T-cell (primary cell): ENCODE measurements at regions not wholly inside any gene's neighbourhood (a gene's known extent, or its start where the extent isn't known, plus 50 kb on each side); places are given as distances from the start of the nearest gene placed in this dataset.

Experiments
- ATAC-seq, 4 experiments: fragments of 200-7000 bp in 3 of 4; fragments of 150-1000 bp in 1 of 4; cut with Tn5 transposase; replicated peaks in 1 of 4; 1 replicate in 3 of 4; 2 replicates in 1 of 4; pipeline ENCODE4 v1.10.0; 2021; ENCODE audit warnings: moderate library complexity in 3 of 4, mild to moderate bottlenecking in 2 of 4, moderate number of reproducible peaks in 1 of 4
- CTCF ChIA-PET, 2 donors: fragments of 300-600 bp; sonication (Branson Sonifier 250); formaldehyde crosslinking; loops; one replicate each; lab custom pipeline; 2022; ENCODE audit warnings: antibody characterized with exemption in 2 of 2; lab: Charles Lee
- POLR2A ChIA-PET, 2 donors: fragments of 300-600 bp; sonication (Branson Sonifier 250); formaldehyde crosslinking; loops; one replicate each; lab custom pipeline; 2022; ENCODE audit warnings: antibody characterized with exemption in 2 of 2; lab: Charles Lee
- DNase-seq, 35 experiments: peaks; one replicate each; pipeline versions ENCODE4 v3.0.0 to v3.0.0-alpha.2; 2013 to 2023
- H3K27ac ChIP-seq: one replicate; pipeline ENCODE4 v1.5.1; 2013; ENCODE audit warnings: low read length
- H3K27me3 ChIP-seq, 2 experiments: replicated peaks in 1 of 2; 1 replicate in 1 of 2; 2 replicates in 1 of 2; pipeline versions ENCODE4 v1.6.1 to v1.7.0; 2013; ENCODE audit warnings: low read length in 1 of 2, mixed read lengths in 1 of 2; ENCODE audit not compliant: control insufficient read depth in 2 of 2, insufficient read depth in 2 of 2; ENCODE audit errors: extremely low read depth in 1 of 2
- H3K36me3 ChIP-seq, 2 donors: 1 replicate in 1 of 2; 2 replicates in 1 of 2; pipeline versions ENCODE4 v1.6.1 to v1.7.0; 2013; ENCODE audit warnings: low read length in 1 of 2; ENCODE audit not compliant: control insufficient read depth in 2 of 2, insufficient read depth in 1 of 2; ENCODE audit errors: extremely low read depth in 1 of 2
- H3K4me1 ChIP-seq, 2 experiments: 1 replicate in 1 of 2; 2 replicates in 1 of 2; pipeline versions ENCODE4 v1.6.1 to v1.7.0; 2013; ENCODE audit warnings: low read length in 2 of 2, mixed read lengths in 1 of 2; ENCODE audit not compliant: insufficient read depth in 2 of 2, control insufficient read depth in 1 of 2; ENCODE audit errors: extremely low read depth in 1 of 2
- H3K4me3 ChIP-seq, 2 donors: 1 replicate in 1 of 2; 2 replicates in 1 of 2; pipeline versions ENCODE4 v1.5.1 to v1.7.0; 2013; ENCODE audit warnings: mild to moderate bottlenecking in 2 of 2, low read length in 1 of 2, moderate library complexity in 1 of 2; ENCODE audit not compliant: control insufficient read depth in 1 of 2; ENCODE audit errors: extremely low read depth in 1 of 2
- H3K9me3 ChIP-seq: 2 replicates; pipeline ENCODE4 v1.7.0; 2013
- H3K27ac Mint-ChIP-seq, 2 donors: one replicate each; pipeline ENCODE4 v1.8.0; 2020 to 2021; ENCODE audit warnings: mild to moderate bottlenecking in 2 of 2, mixed read lengths in 2 of 2
- H3K27me3 Mint-ChIP-seq, 2 donors: one replicate each; pipeline ENCODE4 v1.8.0; 2021 to 2022; ENCODE audit warnings: mixed read lengths in 2 of 2
- H3K36me3 Mint-ChIP-seq: one replicate; pipeline ENCODE4 v1.8.0; 2021; ENCODE audit warnings: mixed read lengths
- H3K4me1 Mint-ChIP-seq, 3 donors: one replicate each; pipeline ENCODE4 v1.8.0; 2020 to 2022; ENCODE audit warnings: mixed read lengths in 3 of 3, mild to moderate bottlenecking in 1 of 3
- H3K4me3 Mint-ChIP-seq, 3 donors: one replicate each; pipeline ENCODE4 v1.8.0; 2020 to 2022; ENCODE audit warnings: mild to moderate bottlenecking in 3 of 3, mixed read lengths in 3 of 3, moderate library complexity in 3 of 3
- H3K9me3 Mint-ChIP-seq, 3 donors: one replicate each; pipeline ENCODE4 v1.8.0; 2020 to 2022; ENCODE audit warnings: mixed read lengths in 3 of 3
- WGBS: methylation state at CpG from one replicate; pipeline ENCODE4 v1.1.5; 2013; ENCODE audit warnings: missing lambda C conversion rate; ENCODE audit not compliant: insufficient coverage; 5-methylcytosine and 5-hydroxymethylcytosine counted together

- no peaks in the 10 kb centered on the region for H3K36me3 ChIP-seq
- no CpG with 5 or more reads among the region's 1 CpG for WGBS
- peaks cover 27 to 46% (median 37%) of the 10 kb centered on the region in 3 donors for H3K4me1 Mint-ChIP-seq
- H3K27ac ChIP-seq = no peak overlapping the region
- H3K27me3 ChIP-seq = no peaks in the 10 kb centered on the region
- H3K9me3 ChIP-seq = no peaks in the 10 kb centered on the region
- CTCF ChIA-PET = no interaction called here
- POLR2A ChIA-PET = no interaction called here
- no peak overlapping the region for H3K4me3 ChIP-seq
- DNase-seq = no peak
- H3K36me3 Mint-ChIP-seq = no peaks in the 10 kb centered on the region
- no peaks in the 10 kb centered on the region for H3K27me3 Mint-ChIP-seq
- peak overlapping the region in 1 of 2 donors; percentile 91 for H3K27ac Mint-ChIP-seq
- H3K9me3 Mint-ChIP-seq = peaks cover 0 to 6% (median 0%) of the 10 kb centered on the region in 3 donors
- no peak for ATAC-seq
- peaks cover 4 to 31% of the 10 kb centered on the region in 2 experiments for H3K4me1 ChIP-seq
- H3K4me3 Mint-ChIP-seq = peak overlapping the region in 1 of 3 donors; percentile 68
These were observed 184.2 kb downstream of the DMAC1 start for GRCh38 chr9:7615344-7615743.

- ChIA-PET POLR2A (no interaction called here), CTCF (interaction anchor here in 1 of 2 donors (0.6 to 0.9 kb wide), 2 partner anchors 41 to 1161 kb away, joined by 3 to 5 read pairs; no protein-coding TSS in a partner anchor)
- H3K9me3 Mint-ChIP-seq = peaks cover 0 to 6% (median 0%) of the 10 kb centered on the region in 3 donors
- peaks cover 27 to 46% (median 37%) of the 10 kb centered on the region in 3 donors for H3K4me1 Mint-ChIP-seq
- Histone ChIP-seq H3K36me3 (no peaks in the 10 kb centered on the region), H3K27me3 (no peaks in the 10 kb centered on the region), H3K4me3 (no peak overlapping the region), H3K27ac (no peak overlapping the region), H3K9me3 (no peaks in the 10 kb centered on the region), H3K4me1 (peaks cover 4 to 31% of the 10 kb centered on the region in 2 experiments)
- peak overlapping the region; percentile 51 to 68 (median 62) for H3K4me3 Mint-ChIP-seq
- DNase-seq = peak in 1 of 35 experiments; percentile 53
- peak overlapping the region; percentile 82 to 91 for H3K27ac Mint-ChIP-seq
- no peaks in the 10 kb centered on the region for H3K27me3 Mint-ChIP-seq
- ATAC-seq = peak; percentile 91 to 99 (median 96)
- no peaks in the 10 kb centered on the region for H3K36me3 Mint-ChIP-seq
- WGBS = no CpG with 5 or more reads among the region's 5 CpGs
These were observed 185.6 kb downstream of the DMAC1 start for GRCh38 chr9:7613931-7614330.

- ATAC-seq = no peak
- peaks cover 0 to 6% (median 0%) of the 10 kb centered on the region in 3 donors for H3K9me3 Mint-ChIP-seq
- H3K4me1 Mint-ChIP-seq = peaks cover 3 to 10% (median 5%) of the 10 kb centered on the region in 3 donors
- Histone ChIP-seq H3K27ac (no peak overlapping the region), H3K36me3 (no peaks in the 10 kb centered on the region), H3K4me1 (peaks cover 0 to 2% of the 10 kb centered on the region in 2 experiments), H3K4me3 (no peak overlapping the region), H3K27me3 (no peaks in the 10 kb centered on the region), H3K9me3 (no peaks in the 10 kb centered on the region)
- H3K36me3 Mint-ChIP-seq = no peaks in the 10 kb centered on the region
- H3K27me3 Mint-ChIP-seq = no peaks in the 10 kb centered on the region
- ChIA-PET POLR2A (no interaction called here), CTCF (no interaction called here)
- WGBS = no CpG with 5 or more reads among the region's 1 CpG
- H3K4me3 Mint-ChIP-seq = no peak overlapping the region
- H3K27ac Mint-ChIP-seq = no peak overlapping the region
- DNase-seq = no peak
These were observed 191.3 kb downstream of the DMAC1 start for GRCh38 chr9:7608261-7608660.

DNA sequence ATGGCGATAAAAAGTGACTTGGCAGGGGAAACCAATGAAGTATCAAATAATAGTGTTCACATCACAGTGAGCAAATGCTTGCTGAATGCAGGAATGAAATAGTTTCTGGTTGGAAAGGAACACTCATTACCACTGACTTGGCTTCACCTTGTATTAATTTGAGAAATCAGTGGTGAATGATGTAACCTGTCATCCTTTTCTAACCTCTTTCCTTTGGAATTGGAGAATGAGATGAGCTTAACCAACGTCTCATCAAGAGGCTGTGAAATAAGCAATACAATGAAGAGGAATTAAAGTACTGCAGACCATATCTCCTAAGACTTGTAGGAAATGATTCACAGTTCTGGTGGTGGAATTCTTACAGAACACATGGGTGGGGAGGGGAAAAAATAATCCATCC lies 192.2 kb downstream of the DMAC1 start:
- ChIA-PET CTCF (no interaction called here), POLR2A (no interaction called here)
- H3K9me3 ChIP-seq = no peaks in the 10 kb centered on the region
- peaks cover 0 to 6% (median 0%) of the 10 kb centered on the region in 3 donors for H3K9me3 Mint-ChIP-seq
- H3K4me1 ChIP-seq = no peaks in the 10 kb centered on the region
- no peak overlapping the region for H3K4me3 Mint-ChIP-seq
- H3K4me3 ChIP-seq = no peak overlapping the region
- H3K4me1 Mint-ChIP-seq = peaks cover 0 to 2% (median 2%) of the 10 kb centered on the region in 3 donors
- no peaks in the 10 kb centered on the region for H3K27me3 Mint-ChIP-seq
- no CpG with 5 or more reads among the region's 2 CpGs for WGBS
- no peak overlapping the region for H3K27ac ChIP-seq
- no peaks in the 10 kb centered on the region for H3K36me3 ChIP-seq
- H3K27me3 ChIP-seq = no peaks in the 10 kb centered on the region
- no peaks in the 10 kb centered on the region for H3K36me3 Mint-ChIP-seq
- ATAC-seq (no peak), DNase-seq (no peak)
- no peak overlapping the region for H3K27ac Mint-ChIP-seq

DNA sequence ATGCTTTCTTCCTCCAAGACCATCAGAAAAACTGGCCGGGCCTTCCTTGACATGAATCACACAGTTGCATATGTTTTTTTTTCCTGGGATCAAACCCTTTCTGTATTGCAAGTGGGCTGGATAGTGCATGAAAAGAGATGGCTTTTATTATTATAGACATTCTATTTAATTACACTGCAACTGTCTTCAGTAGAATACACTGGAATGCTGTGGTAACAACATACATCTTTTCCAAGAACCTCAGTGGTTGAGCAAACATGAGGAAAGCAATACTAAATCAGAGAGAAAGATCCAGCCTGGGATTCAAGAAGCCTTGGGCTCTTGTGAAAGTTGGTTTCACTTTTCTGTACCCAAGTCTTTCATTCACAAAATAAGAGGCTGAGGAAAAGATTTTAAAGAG lies 193.0 kb downstream of the DMAC1 start:
- H3K4me1 ChIP-seq = no peaks in the 10 kb centered on the region
- Mint-ChIP-seq H3K27ac (no peak overlapping the region), H3K36me3 (no peaks in the 10 kb centered on the region), H3K9me3 (peaks cover 0 to 6% (median 0%) of the 10 kb centered on the region in 3 donors), H3K27me3 (no peaks in the 10 kb centered on the region), H3K4me3 (no peak overlapping the region), H3K4me1 (peaks cover 0 to 2% (median 0%) of the 10 kb centered on the region in 3 donors)
- CTCF ChIA-PET = no interaction called here
- POLR2A ChIA-PET = no interaction called here
- WGBS = no CpG with 5 or more reads among the region's 1 CpG
- H3K27me3 ChIP-seq = no peaks in the 10 kb centered on the region
- H3K9me3 ChIP-seq = no peaks in the 10 kb centered on the region
- ATAC-seq (no peak), DNase-seq (no peak)
- no peaks in the 10 kb centered on the region for H3K36me3 ChIP-seq
- no peak overlapping the region for H3K27ac ChIP-seq
- no peak overlapping the region for H3K4me3 ChIP-seq

DNA sequence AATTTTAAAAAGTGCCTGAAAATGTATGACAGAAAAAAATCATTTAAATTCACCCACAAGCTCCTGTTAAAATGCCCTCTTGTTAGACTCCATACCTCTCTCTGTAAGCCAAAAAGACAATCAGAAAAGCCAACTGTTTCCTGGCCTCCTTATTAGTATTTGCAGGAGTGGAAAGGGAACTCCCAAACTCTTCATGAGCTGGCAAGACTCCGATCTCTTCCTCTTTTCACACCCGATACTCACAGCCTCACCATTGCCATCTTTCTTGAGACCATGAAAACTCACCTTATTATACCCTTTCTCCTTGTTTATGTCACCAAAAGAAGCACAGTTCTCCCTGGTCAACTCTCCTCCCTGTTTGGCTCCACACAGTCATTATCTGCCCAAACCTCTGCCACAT lies 197.8 kb downstream of the DMAC1 start:
- no peak for ATAC-seq
- ChIA-PET POLR2A (no interaction called here), CTCF (no interaction called here)
- H3K9me3 ChIP-seq = no peaks in the 10 kb centered on the region
- H3K4me1 ChIP-seq = no peaks in the 10 kb centered on the region
- no peak overlapping the region for H3K4me3 Mint-ChIP-seq
- H3K9me3 Mint-ChIP-seq = no peaks in the 10 kb centered on the region
- no peak overlapping the region for H3K4me3 ChIP-seq
- H3K36me3 ChIP-seq = no peaks in the 10 kb centered on the region
- DNase-seq = no peak
- no peaks in the 10 kb centered on the region for H3K36me3 Mint-ChIP-seq
- H3K27ac ChIP-seq = no peak overlapping the region
- no peaks in the 10 kb centered on the region for H3K27me3 ChIP-seq
- WGBS = 80% methylated on average over 2 of the region's 2 CpGs
- H3K27ac Mint-ChIP-seq = no peak overlapping the region
- H3K4me1 Mint-ChIP-seq = peaks cover 0 to 1% (median 0%) of the 10 kb centered on the region in 3 donors
- H3K27me3 Mint-ChIP-seq = no peaks in the 10 kb centered on the region
